Vagina (tissue), 2 donors: ENCODE measurements at regions not wholly inside any gene's neighbourhood (a gene's known extent, or its start where the extent isn't known, plus 50 kb on each side); places are given as distances from the start of the nearest gene placed in this dataset.

Source experiments
- CTCF ChIP-seq, 3 experiments: fragments of 450-650 bp in 2 of 3; fragments of 200-600 bp in 1 of 3; sonication (generic) in 1 of 3; IDR thresholded peaks; one replicate each; pipeline ENCODE4 v1.5.1; 2017 to 2019; ENCODE audit warnings: antibody characterized with exemption in 3 of 3, mild to moderate bottlenecking in 2 of 3, moderate library complexity in 2 of 3
- POLR2A ChIP-seq, 2 donors: fragments of 450-650 bp; IDR thresholded peaks; one replicate each; pipeline ENCODE4 v1.6.1; 2017; ENCODE audit warnings: antibody characterized with exemption in 2 of 2, mild to moderate bottlenecking in 2 of 2, moderate library complexity in 2 of 2

- TF ChIP-seq CTCF (IDR thresholded peaks at IDR 0.05) (no peak), POLR2A (IDR thresholded peaks at IDR 0.05) (no peak)
These were observed 248.5 kb upstream of the DDHD1 start for GRCh38 chr14:53401646-53402045.
